Kidney glomerular epithelial cell (primary cell): ENCODE measurements at regions not wholly inside any gene's neighbourhood (a gene's known extent, or its start where the extent isn't known, plus 50 kb on each side); places are given as distances from the start of the nearest gene placed in this dataset.
"Not testable (repeated sequence)": the region's sequence is repeated elsewhere in the genome, so short reads cannot be mapped to it uniquely, and the experiment has no call there.

Source experiments
- DNase-seq: peaks from one replicate; lab custom pipeline; 2025; lab: John Stamatoyannopoulos, UW

GRCh38 chr14:38973083-38973700 lies 129.8 kb downstream of the SEC23A start:
- DNase-seq = no peak

- no peak for DNase-seq
Observed at GRCh38 chr14:38972511-38972910, 130.5 kb downstream of the SEC23A start.

- no peak for DNase-seq
Observed at GRCh38 chr14:38971258-38971921, 131.6 kb downstream of the SEC23A start.

GRCh38 chr14:38964630-38965029 lies 138.4 kb downstream of the SEC23A start:
- peak; percentile 57 for DNase-seq

GRCh38 chr14:38960946-38961531 lies 142.0 kb downstream of the SEC23A start:
- no peak for DNase-seq

GRCh38 chr14:38959021-38959420 lies 144.0 kb downstream of the SEC23A start:
- no peak for DNase-seq

- no peak for DNase-seq
Observed at GRCh38 chr14:38958589-38958988, 144.4 kb downstream of the SEC23A start.

- DNase-seq = no peak
Observed at GRCh38 chr14:38951451-38951850, 151.6 kb downstream of the SEC23A start.

GRCh38 chr14:38950676-38951075 lies 152.4 kb downstream of the SEC23A start:
- DNase-seq = no peak

GRCh38 chr14:38948576-38948975 lies 154.5 kb downstream of the SEC23A start:
- DNase-seq = no peak

- no peak for DNase-seq
Observed at GRCh38 chr14:38948171-38948570, 154.9 kb downstream of the SEC23A start.

GRCh38 chr14:38947343-38947742 lies 155.7 kb downstream of the SEC23A start:
- DNase-seq = no peak

GRCh38 chr14:38944691-38945090 lies 158.3 kb downstream of the SEC23A start:
- no peak for DNase-seq

- DNase-seq = no peak
Observed at GRCh38 chr14:38941488-38941887, 161.5 kb downstream of the SEC23A start.

- not testable (repeated sequence) for DNase-seq
Observed at GRCh38 chr14:38932653-38933000, 170.4 kb downstream of the SEC23A start.

- DNase-seq = no peak
Observed at GRCh38 chr14:38931969-38932652, 170.9 kb downstream of the SEC23A start.

- no peak for DNase-seq
Observed at GRCh38 chr14:38930898-38931297, 172.1 kb downstream of the SEC23A start.

- no peak for DNase-seq
Observed at GRCh38 chr14:38930022-38930421, 173.0 kb downstream of the SEC23A start.

GRCh38 chr14:38929416-38929815 lies 173.6 kb downstream of the SEC23A start:
- DNase-seq = no peak

- DNase-seq = not testable (repeated sequence)
Observed at GRCh38 chr14:38921893-38922292, 181.1 kb downstream of the SEC23A start.

GRCh38 chr14:38915125-38915524 lies 187.9 kb downstream of the SEC23A start:
- DNase-seq = no peak

GRCh38 chr14:38910092-38910491 lies 192.9 kb downstream of the SEC23A start:
- no peak for DNase-seq

GRCh38 chr14:38904959-38905358 lies 198.1 kb downstream of the SEC23A start:
- no peak for DNase-seq
